Hematopoietic multipotent progenitor cell (in vitro differentiated cells): ENCODE measurements at regions not wholly inside any gene's neighbourhood (a gene's known extent, or its start where the extent isn't known, plus 50 kb on each side); places are given as distances from the start of the nearest gene placed in this dataset.
"Not testable (repeated sequence)": the region's sequence is repeated elsewhere in the genome, so short reads cannot be mapped to it uniquely, and the experiment has no call there.

Source experiments
- DNase-seq, 3 donors: peaks; one replicate each; pipeline ENCODE4 v3.0.0-alpha.2; 2011 to 2015; ENCODE audit warnings: low read depth in 2 of 3, low spot score in 2 of 3

- no peak for DNase-seq
Measured at GRCh38 chr20:30484009-30484748, 773.3 kb upstream of the DEFB115 start.

DNA sequence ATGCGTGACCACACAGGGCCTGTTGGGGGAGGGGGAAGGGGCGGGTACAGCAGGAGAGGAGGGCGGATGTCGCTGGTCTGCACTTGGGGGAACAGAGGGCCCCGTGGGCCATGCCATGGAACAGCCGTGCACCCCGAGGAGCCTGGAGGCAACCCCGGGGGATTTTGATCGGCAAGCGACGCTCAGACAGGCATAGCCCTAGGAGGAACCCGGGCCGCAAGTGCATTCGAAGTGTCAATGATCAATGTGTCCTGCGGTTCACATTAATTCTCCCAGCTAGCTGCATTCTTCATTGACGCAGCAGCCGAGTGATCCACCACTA, 772.8 kb upstream of the DEFB115 start:
- no peak for DNase-seq

DNA sequence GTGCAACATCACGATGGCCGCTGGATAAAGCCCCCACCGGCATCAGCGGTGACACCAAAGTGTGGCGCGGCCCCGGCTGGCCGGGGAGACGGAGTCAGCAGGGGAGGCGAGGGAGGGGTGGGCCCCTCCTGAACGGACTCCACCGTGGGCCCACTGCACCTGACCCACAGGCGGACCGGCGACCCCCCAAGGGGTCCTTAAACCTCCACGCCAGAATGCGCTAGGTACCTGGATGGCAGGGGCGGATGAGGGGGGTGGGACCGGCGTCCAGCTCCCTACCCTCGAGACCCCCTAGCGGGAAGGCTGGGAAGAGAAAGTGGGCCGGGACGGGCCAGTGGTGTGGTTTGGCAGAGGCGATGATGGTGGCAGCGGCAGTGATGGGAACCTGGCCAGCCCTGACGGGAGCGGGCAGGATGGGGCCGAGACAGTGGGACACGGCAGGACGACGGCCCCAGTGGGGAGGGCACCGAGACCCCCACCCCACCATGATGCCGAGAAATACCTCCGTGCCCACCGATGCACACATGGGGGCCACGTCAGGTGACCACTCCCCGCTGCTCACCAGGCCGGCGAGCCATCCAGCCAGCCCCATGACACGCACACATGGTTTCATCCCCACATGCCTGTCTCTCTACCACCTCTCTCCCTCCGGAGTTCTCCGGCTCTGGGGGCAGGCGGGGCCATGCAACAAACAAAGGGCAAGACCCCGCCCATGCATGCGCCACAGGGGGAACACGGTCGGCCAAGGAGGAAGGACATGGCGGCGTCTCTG, 771.9 kb upstream of the DEFB115 start:
- no peak for DNase-seq

DNA sequence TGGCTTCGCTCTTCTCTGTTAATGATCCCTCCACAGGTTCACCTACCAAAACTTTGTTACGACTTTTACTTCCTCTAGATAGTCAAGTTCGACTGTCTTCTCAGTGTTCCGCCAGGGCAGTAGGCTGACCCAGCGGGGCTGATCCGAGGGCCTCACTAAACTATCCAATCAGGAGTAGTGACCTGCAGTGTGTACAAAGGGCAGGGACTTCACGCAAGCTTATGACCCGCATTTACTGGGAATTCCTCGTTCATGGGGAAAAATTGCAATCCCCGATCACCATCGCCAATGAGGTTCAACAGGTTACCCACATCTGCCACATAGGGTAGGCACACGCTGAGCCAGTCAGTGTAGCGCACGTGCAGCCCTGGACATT, 771.4 kb upstream of the DEFB115 start:
- DNase-seq: no peak

- not testable (repeated sequence) for DNase-seq
Measured at GRCh38 chr20:30487461-30487860, 770.0 kb upstream of the DEFB115 start.

GRCh38 chr20:30487947-30488926, 769.2 kb upstream of the DEFB115 start:
- no peak for DNase-seq

DNA sequence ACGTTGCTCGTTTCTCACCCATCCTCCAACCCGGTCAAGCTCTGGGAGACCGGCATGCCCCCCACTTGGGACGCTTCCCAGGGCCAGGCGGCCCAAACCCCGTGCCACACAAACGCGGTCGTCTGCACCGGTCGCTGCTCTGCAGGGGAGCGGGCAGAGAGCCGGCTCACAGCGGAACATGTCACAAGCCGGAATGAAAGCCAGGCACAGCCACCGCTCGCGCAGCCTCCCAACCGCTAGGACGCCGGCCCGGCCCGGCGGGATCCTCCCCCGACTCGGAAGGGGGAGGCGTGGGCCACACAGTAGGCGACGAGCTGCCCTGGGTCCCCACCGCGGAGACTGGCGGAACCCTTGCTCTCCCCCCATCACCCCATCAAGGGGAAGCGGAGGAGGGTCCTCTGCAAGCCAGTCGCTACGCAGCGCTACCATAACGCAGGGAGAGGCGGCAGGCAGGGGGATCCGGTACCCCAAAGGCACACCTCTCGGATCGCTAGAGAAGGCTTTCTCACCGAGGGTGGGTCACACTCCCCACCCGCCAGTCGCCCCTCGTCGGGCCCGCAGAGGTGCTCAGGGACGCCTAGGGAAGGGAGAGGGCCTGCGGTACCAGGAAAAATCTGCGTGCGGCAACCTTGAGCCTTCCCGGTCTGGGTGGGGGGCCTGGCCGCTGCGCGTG, 768.4 kb upstream of the DEFB115 start:
- DNase-seq: no peak

GRCh38 chr20:30489614-30490003, 767.9 kb upstream of the DEFB115 start:
- no peak for DNase-seq

- DNase-seq: no peak
Measured at GRCh38 chr20:30491016-30491415, 766.4 kb upstream of the DEFB115 start.

- DNase-seq: not testable (repeated sequence)
Measured at GRCh38 chr20:30496656-30497055, 760.8 kb upstream of the DEFB115 start.

- DNase-seq: not testable (repeated sequence)
Measured at GRCh38 chr20:30497191-30497590, 760.3 kb upstream of the DEFB115 start.

GRCh38 chr20:30499123-30499522, 758.3 kb upstream of the DEFB115 start:
- DNase-seq: no peak

DNA sequence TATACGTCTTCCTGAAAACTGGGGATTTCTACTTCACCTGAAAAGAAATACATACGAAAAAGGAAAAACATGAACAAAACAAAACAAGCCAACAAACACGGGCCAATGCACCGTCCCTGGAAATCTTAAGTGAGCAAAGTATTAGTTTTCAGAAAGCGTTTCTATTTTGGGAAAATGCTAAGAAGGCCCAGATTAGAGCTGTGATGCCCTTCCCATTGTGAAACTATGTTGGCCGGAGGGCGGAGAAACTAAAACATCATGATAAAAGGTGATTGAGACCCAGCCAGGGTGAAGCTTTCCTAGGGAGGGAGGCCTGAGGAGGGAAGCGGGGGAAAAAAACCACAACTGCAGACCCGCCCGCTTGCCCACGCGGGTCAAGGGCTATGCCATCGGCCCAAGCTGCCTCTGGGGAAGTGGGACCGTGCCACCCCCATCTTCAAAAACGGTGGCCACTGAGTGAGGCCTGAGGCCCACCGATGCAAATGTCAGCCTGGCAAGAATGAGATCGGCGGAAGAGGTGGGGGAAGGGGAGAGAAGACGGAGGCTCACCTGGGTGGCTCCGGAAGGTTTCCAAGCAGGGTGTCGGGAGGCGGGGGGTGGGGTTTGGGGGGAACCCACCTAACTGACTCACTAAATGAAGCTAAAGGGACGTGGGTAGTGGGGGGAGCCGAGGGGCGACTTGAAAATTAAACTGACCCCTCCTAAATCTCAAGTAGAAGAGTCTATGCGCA, 757.6 kb upstream of the DEFB115 start:
- DNase-seq: not testable (repeated sequence)

- DNase-seq: peak in 2 of 3 donors; percentile 26 to 39
Measured at GRCh38 chr20:30500447-30500820, 757.0 kb upstream of the DEFB115 start.

GRCh38 chr20:30500829-30501440, 756.5 kb upstream of the DEFB115 start:
- no peak for DNase-seq

GRCh38 chr20:30502670-30503069, 754.8 kb upstream of the DEFB115 start:
- no peak for DNase-seq

DNA sequence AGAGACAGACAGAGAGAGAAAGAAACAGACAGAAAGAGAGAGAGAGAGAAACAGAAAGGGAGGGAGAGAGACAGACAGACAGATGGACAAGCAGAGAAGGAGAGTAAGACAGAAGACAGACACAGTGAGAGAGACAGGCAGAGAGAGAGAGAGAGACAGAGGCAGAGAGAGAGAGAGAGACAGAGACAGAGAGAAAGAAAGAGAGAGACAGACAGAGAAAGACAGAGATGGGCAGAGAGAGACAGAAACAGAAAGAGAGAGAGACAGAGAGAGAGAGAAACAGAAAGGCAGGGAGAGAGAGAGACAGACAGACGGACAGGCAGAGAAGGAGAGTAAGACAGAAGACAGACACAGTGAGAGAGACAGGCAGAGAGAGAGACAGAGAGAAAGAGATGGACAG, 754.3 kb upstream of the DEFB115 start:
- not testable (repeated sequence) for DNase-seq

- no peak for DNase-seq
Measured at GRCh38 chr20:30503992-30504570, 753.4 kb upstream of the DEFB115 start.

DNA sequence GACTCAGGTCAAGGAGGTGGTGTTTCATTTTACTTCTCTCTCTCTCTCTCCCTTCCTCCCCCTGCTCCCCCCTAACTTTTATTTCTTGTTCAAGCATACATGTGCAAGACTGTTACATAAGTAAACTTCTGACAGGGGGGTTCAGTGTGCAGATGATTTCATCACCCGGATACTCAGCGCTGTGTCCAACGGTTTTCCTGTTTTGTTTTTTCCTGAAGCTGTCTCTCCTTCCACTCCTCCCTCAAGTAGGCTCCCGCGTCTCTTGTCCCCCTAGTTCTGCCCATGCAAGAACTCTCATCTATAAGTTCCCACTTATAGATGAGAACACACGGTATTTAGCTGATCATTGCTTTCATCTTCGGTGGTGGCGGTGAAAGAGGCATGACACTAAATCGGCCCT, 751.9 kb upstream of the DEFB115 start:
- DNase-seq: no peak
